ACC112 (cell line): ENCODE measurements at regions not wholly inside any gene's neighbourhood (a gene's known extent, or its start where the extent isn't known, plus 50 kb on each side); places are given as distances from the start of the nearest gene placed in this dataset.

Experiments
- H2AFZ ChIP-seq: fragments of 200-600 bp; sonication (generic); one replicate; pipeline ENCODE4 v1.6.0; 2017; ENCODE audit warnings: antibody characterized with exemption, low read length; ENCODE audit not compliant: unreplicated experiment
- H3K27ac ChIP-seq: fragments of 200-600 bp; sonication (generic); 2 replicates; pipeline ENCODE4 v1.5.1; 2014; ENCODE audit warnings: low read depth, mild to moderate bottlenecking, antibody characterized with exemption, low read length, moderate library complexity
- H3K27me3 ChIP-seq: fragments of 200-600 bp; sonication (generic); 2 replicates; pipeline ENCODE4 v1.6.1; 2014; ENCODE audit warnings: mild to moderate bottlenecking, antibody characterized with exemption, low read length, moderate library complexity, mixed read lengths; ENCODE audit not compliant: insufficient read depth
- H3K36me3 ChIP-seq: fragments of 200-600 bp; sonication (generic); 2 replicates; pipeline ENCODE4 v1.6.1; 2016; ENCODE audit warnings: mild to moderate bottlenecking, antibody characterized with exemption, low read length, moderate library complexity, mixed read lengths; ENCODE audit not compliant: insufficient read depth
- H3K4me1 ChIP-seq: fragments of 200-600 bp; sonication (generic); one replicate; pipeline ENCODE4 v1.6.1; 2016; ENCODE audit warnings: low read length, mixed read lengths; ENCODE audit not compliant: insufficient read depth, unreplicated experiment, control insufficient read depth
- H3K4me3 ChIP-seq: fragments of 200-600 bp; sonication (generic); 2 replicates; pipeline ENCODE4 v1.5.1; 2014; ENCODE audit warnings: mild to moderate bottlenecking, low read depth, low read length
- H3K79me2 ChIP-seq: fragments of 200-600 bp; sonication (generic); one replicate; pipeline ENCODE4 v1.6.0; 2016; ENCODE audit warnings: low read length; ENCODE audit not compliant: control insufficient read depth, unreplicated experiment, insufficient read depth

GRCh38 chr5:121299153-121299552 lies 552.5 kb upstream of the FTMT start:
- Histone ChIP-seq H3K4me1 (no peaks in the 10 kb centered on the region), H3K79me2 (no peaks in the 10 kb centered on the region), H3K36me3 (no peaks in the 10 kb centered on the region), H2AFZ (no peak overlapping the region), H3K27me3 (no peaks in the 10 kb centered on the region), H3K27ac (no peak overlapping the region), H3K4me3 (no peak overlapping the region)

GRCh38 chr5:121304838-121305237 lies 546.8 kb upstream of the FTMT start:
- Histone ChIP-seq H3K36me3 (no peaks in the 10 kb centered on the region), H2AFZ (no peak overlapping the region), H3K79me2 (no peaks in the 10 kb centered on the region), H3K27ac (no peak overlapping the region), H3K4me3 (no peak overlapping the region), H3K4me1 (no peaks in the 10 kb centered on the region), H3K27me3 (no peaks in the 10 kb centered on the region)

GRCh38 chr5:121313886-121314285 lies 537.8 kb upstream of the FTMT start:
- Histone ChIP-seq H3K4me3 (no peak overlapping the region), H3K27ac (no peak overlapping the region), H2AFZ (no peak overlapping the region), H3K79me2 (no peaks in the 10 kb centered on the region), H3K27me3 (no peaks in the 10 kb centered on the region), H3K4me1 (no peaks in the 10 kb centered on the region), H3K36me3 (no peaks in the 10 kb centered on the region)

GRCh38 chr5:121315786-121316185 lies 535.9 kb upstream of the FTMT start:
- Histone ChIP-seq H3K4me1 (no peaks in the 10 kb centered on the region), H3K27me3 (no peaks in the 10 kb centered on the region), H2AFZ (no peak overlapping the region), H3K36me3 (no peaks in the 10 kb centered on the region), H3K4me3 (no peak overlapping the region), H3K79me2 (no peaks in the 10 kb centered on the region), H3K27ac (no peak overlapping the region)

GRCh38 chr5:121319292-121319691 lies 532.4 kb upstream of the FTMT start:
- Histone ChIP-seq H3K4me3 (no peak overlapping the region), H3K27ac (no peak overlapping the region)

GRCh38 chr5:121325930-121326329 lies 525.8 kb upstream of the FTMT start:
- Histone ChIP-seq H3K79me2 (no peaks in the 10 kb centered on the region), H3K36me3 (no peaks in the 10 kb centered on the region), H3K4me1 (no peaks in the 10 kb centered on the region), H3K27ac (no peak overlapping the region), H2AFZ (no peak overlapping the region), H3K27me3 (no peaks in the 10 kb centered on the region), H3K4me3 (no peak overlapping the region)

More at GRCh38 chr5:121319292-121319691, 532.4 kb upstream of the FTMT start:
- H3K36me3 ChIP-seq, result no peaks in the 10 kb centered on the region
- no peaks in the 10 kb centered on the region for H3K4me1 ChIP-seq
- no peaks in the 10 kb centered on the region for H3K79me2 ChIP-seq
- H2AFZ ChIP-seq, result no peak overlapping the region
- H3K27me3 ChIP-seq, result no peaks in the 10 kb centered on the region

GRCh38 chr5:121350181-121350930 lies 501.3 kb upstream of the FTMT start:
- Histone ChIP-seq H3K4me3 (peak overlapping the region; percentile 22; the same call in 1 of the 2 replicates), H3K36me3 (no peaks in the 10 kb centered on the region), H3K27ac (no peak overlapping the region), H3K4me1 (peaks cover 5% of the 10 kb centered on the region), H3K27me3 (no peaks in the 10 kb centered on the region), H3K79me2 (no peaks in the 10 kb centered on the region), H2AFZ (peak overlapping the region; percentile 47)

- H2AFZ ChIP-seq, result peak overlapping the region; percentile 43
Observed at GRCh38 chr5:121366515-121366914, 485.2 kb upstream of the FTMT start.

GRCh38 chr5:121373371-121373770 lies 478.3 kb upstream of the FTMT start:
- Histone ChIP-seq H3K27ac (no peak overlapping the region), H2AFZ (no peak overlapping the region), H3K27me3 (no peaks in the 10 kb centered on the region), H3K79me2 (no peaks in the 10 kb centered on the region), H3K4me1 (peaks cover 5% of the 10 kb centered on the region), H3K4me3 (no peak overlapping the region), H3K36me3 (no peaks in the 10 kb centered on the region)

More at GRCh38 chr5:121366515-121366914, 485.2 kb upstream of the FTMT start:
- peak overlapping the region; percentile 38; the same call in 1 of the 2 replicates for H3K27ac ChIP-seq
- H3K79me2 ChIP-seq, result no peaks in the 10 kb centered on the region
- no peaks in the 10 kb centered on the region for H3K27me3 ChIP-seq
- no peak overlapping the region for H3K4me3 ChIP-seq
- H3K4me1 ChIP-seq, result peaks cover 15% of the 10 kb centered on the region
- H3K36me3 ChIP-seq, result no peaks in the 10 kb centered on the region

- H3K36me3 ChIP-seq, result no peaks in the 10 kb centered on the region
- H2AFZ ChIP-seq, result peak overlapping the region; percentile 54
- no peak overlapping the region for H3K4me3 ChIP-seq
- H3K79me2 ChIP-seq, result no peaks in the 10 kb centered on the region
- H3K4me1 ChIP-seq, result peaks cover 5% of the 10 kb centered on the region
- no peak overlapping the region for H3K27ac ChIP-seq
- no peaks in the 10 kb centered on the region for H3K27me3 ChIP-seq
Observed at GRCh38 chr5:121377461-121377860, 474.2 kb upstream of the FTMT start.

- H3K36me3 ChIP-seq, result no peaks in the 10 kb centered on the region
- H3K79me2 ChIP-seq, result no peaks in the 10 kb centered on the region
- no peaks in the 10 kb centered on the region for H3K27me3 ChIP-seq
- H3K27ac ChIP-seq, result no peak overlapping the region
- H2AFZ ChIP-seq, result no peak overlapping the region
- no peak overlapping the region for H3K4me3 ChIP-seq
- H3K4me1 ChIP-seq, result peaks cover 5% of the 10 kb centered on the region
Observed at GRCh38 chr5:121378046-121378445, 473.6 kb upstream of the FTMT start.
